GM21528 (cell line): ENCODE measurements at regions not wholly inside any gene's neighbourhood (a gene's known extent, or its start where the extent isn't known, plus 50 kb on each side); places are given as distances from the start of the nearest gene placed in this dataset.
"Not testable (repeated sequence)": the region's sequence is repeated elsewhere in the genome, so short reads cannot be mapped to it uniquely, and the experiment has no call there.

Experiments
- ATAC-seq: cut with Tn5 transposase; IDR thresholded peaks from one replicate; pipeline ENCODE4 v1.9.1; 2021; ENCODE audit warnings: mild to moderate bottlenecking, moderate library complexity; ENCODE audit not compliant: unreplicated experiment, low FRiP score

DNA sequence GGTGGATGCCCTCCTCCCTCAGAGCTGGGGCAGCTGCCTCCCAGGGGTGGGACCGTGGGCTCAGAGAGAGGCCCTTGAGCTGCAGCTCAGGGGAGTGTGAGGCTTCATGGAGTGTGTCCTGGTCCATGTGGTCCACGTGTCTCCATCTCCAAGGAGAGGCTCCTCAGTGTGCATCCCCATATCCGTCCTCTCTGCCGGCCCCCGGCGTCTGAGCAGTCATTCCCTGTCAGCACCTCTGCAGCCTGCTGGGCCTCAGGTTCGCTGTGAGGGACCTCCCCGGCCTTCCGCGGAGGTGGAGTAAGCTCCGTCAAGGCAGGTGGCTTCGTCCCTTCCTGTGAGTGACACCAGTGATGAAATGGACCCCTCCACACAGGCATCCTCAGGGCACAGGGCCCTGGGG is 160.7 kb upstream of the POTEB2 start:
- not testable (repeated sequence) for ATAC-seq

DNA sequence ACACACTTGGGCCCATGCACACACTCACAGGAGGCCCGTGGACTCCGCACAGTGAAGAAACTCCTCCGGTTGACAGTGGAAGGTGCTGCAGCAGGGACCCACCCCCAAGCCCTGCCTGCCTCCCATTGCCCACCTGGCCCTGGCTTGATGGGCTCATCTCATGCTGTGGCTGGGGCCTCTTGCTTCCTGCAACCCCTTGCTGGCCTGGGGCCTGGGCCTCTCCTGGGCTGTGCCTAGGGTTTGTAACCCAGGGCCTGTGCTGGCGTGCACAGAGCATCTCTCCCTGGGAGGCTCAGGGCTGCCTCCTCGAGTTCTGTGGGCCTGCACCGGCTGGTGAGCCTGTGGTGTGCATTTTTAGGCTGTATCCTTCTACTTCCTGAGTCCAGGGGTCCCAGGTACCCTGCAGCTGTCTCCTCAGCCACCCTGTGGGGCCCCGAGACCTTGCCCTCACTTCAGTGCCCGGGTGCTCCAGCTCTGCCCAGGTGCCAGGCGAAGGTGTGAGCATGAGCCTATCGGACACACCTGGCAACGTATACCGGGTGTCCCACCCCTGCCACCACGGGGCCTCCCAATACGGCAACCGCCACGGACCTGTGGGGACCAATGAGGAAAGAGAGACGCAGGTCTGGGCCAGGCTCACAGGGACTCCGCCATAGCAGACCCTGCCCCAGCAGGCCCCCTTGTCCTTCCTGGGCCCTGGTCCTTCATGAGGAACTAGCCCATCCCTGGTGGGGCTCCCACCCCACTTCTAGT is 158.3 kb upstream of the POTEB2 start:
- not testable (repeated sequence) for ATAC-seq

GRCh38 chr15:21018176-21018575 is 152.1 kb upstream of the POTEB2 start:
- ATAC-seq, result not testable (repeated sequence)

DNA sequence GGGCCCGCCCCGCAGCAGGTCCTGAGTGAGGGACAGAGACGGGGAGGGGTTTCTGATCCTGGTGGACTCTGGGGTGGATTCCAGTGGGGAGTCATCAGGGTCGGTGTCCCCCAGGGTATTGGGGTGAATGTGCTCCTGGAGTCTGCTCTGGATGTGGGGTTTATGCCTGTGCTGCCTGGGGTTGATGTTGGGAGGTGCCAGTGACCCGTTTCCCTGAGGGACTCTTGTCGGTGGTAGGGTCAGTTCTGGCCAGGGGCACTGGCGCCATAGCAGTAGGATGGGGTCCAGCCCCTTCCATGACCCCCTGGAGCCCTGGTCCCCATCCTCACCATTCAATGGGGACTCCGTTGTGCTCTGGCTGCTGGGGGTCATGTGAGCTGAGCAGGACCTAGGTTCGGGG is 151.2 kb upstream of the POTEB2 start:
- not testable (repeated sequence) for ATAC-seq

- not testable (repeated sequence) for ATAC-seq
Measured at GRCh38 chr15:21016589-21016988, 150.5 kb upstream of the POTEB2 start.

- not testable (repeated sequence) for ATAC-seq
Measured at GRCh38 chr15:21015171-21015570, 149.1 kb upstream of the POTEB2 start.

GRCh38 chr15:21013308-21013707 is 147.2 kb upstream of the POTEB2 start:
- not testable (repeated sequence) for ATAC-seq

- ATAC-seq, result not testable (repeated sequence)
Measured at GRCh38 chr15:21009651-21010050, 143.5 kb upstream of the POTEB2 start.

- not testable (repeated sequence) for ATAC-seq
Measured at GRCh38 chr15:21003459-21003858, 137.3 kb upstream of the POTEB2 start.

DNA sequence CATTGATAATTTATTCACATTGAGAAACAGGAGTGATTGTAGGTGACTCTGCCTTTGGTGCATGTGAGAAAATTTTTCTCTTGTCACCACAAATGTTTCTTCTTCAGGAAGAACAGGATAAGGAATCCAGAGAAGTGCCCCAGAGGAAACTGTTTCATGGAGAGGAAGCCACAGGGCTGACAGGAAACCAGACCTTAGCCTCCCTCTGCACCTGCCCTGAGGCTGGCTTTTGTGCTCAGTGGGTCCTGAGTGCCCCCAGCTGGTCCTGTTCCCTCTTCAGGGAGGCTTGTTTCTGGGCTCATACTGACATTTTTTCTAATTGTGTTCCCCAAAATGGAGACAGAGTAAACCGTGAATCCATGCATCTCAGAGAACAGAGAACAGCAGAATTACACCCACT is 135.8 kb upstream of the POTEB2 start:
- not testable (repeated sequence) for ATAC-seq

DNA sequence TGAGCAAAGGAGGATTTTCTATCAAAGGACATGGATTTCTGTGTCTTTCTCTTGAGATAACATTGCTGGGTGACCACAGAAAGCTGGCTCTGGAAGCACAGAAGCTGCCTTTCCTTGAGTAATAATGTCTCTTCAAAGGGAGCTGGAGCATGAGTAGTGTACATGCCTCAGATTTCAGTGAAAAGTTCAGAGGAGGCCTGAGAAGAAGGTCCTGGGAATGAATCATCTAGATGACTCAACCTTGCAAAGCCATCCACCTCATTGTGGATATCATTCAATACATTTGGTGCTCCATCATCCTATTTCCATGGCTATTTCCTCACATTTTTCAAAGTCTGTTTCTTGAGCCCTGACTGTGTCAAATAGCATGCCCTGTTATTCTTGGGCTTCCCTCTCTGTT is 125.6 kb upstream of the POTEB2 start:
- not testable (repeated sequence) for ATAC-seq

DNA sequence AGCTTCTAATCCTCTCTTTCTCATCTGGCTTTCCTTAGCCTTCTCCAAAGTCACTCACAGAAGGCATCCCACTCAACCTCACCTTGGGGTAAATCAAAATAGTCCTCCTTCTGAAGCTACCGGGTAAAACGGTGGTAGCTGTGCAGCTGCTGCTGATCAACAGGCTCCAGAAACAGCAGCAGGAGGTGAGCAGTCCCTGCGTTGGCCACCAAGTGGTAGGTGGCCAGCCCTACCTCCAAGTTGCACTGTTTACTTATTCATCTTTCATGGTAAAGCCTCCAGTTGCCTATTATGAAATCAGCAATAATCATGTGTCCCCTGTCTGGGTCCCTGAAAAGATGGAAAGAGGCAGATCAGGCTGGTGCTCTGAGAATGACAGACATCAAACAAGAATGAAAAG is 125.1 kb upstream of the POTEB2 start:
- ATAC-seq, result not testable (repeated sequence)

GRCh38 chr15:20986775-20987174 is 120.7 kb upstream of the POTEB2 start:
- not testable (repeated sequence) for ATAC-seq

DNA sequence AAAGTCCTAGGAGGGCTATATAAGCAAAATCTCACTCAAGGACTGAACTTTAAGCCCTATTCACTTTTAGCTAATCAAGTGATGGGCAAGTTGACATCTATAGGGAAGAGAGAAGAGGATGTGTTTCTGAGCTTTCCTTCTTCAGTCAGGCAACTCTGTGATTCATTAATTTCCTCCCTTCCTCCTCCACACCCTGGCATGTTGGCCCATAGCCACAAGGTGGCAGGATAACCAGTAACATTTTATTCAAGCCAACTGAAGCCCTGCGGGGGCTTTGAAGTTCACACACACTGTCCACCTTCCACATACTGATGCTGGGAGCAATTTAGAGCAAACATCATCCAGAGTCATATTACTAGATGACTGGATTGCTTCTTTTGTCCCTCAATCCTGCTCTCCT is 111.9 kb upstream of the POTEB2 start:
- peak; percentile 67 for ATAC-seq

DNA sequence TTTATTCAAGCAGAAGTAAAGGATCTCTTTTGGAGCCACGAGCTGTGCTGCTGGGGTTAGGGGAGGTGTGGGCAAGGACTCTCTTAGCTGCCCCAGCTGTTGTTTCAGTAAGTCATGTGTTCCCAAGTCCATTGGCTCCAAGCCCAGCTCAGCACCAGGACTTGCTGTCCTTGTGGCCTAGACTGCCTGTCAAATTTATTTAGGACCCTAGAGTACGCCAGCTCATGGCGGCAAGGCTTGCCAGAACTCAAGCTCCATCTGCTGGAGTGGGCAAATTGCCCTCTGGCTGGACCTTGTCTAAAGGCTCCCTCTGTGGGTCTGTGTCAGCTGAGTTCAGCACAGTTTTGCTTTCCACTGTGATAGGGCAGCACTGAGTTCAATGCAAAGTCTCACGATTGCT is 106.6 kb upstream of the POTEB2 start:
- ATAC-seq, result not testable (repeated sequence)

DNA sequence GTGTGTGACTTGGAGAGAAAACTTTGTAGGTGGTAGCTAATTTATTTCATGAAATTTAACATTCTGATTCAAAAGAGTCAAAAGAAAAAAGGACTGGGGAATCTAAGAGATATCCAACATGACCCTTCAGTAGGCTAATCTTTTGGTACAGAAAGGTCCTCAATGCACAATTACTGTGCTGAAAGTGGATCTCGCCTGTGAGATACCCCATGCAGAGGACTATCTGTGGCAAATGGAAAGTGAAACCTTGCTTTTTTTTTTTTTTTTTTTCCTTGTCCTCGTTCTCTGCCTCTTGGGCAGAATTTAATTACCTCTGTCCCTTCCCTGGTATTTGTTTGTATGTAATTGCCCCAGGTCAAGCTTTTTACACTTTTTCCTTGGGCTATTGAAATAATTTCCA is 93.2 kb upstream of the POTEB2 start:
- not testable (repeated sequence) for ATAC-seq

DNA sequence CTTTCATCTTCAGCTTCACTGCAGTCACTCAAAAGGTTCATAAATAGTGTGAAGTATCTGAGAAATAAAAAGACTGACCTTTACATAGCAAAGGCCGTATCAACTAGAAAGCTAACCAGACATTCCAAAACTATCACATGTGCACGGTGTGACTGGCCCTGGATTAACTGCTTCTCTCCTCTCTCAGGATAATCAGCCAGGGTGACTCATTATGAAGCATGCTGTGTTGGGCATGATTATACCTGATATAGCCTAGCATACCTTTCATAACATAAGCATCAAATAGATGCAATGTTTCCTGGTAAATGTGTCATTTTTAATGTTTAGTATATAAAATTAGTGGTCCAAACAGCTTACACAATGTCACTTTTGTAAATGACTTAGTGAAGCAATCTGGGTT is 63.2 kb upstream of the POTEB2 start:
- ATAC-seq, result not testable (repeated sequence)
